Caki2 (cell line): ENCODE measurements at regions not wholly inside any gene's neighbourhood (a gene's known extent, or its start where the extent isn't known, plus 50 kb on each side); places are given as distances from the start of the nearest gene placed in this dataset.
"Not testable (repeated sequence)": the region's sequence is repeated elsewhere in the genome, so short reads cannot be mapped to it uniquely, and the experiment has no call there.

Experiments used
- DNase-seq: peaks from one replicate; pipeline ENCODE4 v3.0.0-alpha.2; 2015; ENCODE audit warnings: low read depth
- in situ Hi-C: cut with HindIII; loops from 2 replicates; pipeline ENCODE4 v1.10.0; 2016; ENCODE audit warnings: low sequenced_read_pairs, low pct_unique_long_range_greater_than_20kb, mixed read lengths

GRCh38 chr9:17083258-17083657 lies 51.6 kb upstream of the CNTLN start:
- in situ Hi-C loops, result no loop called here
- no peak for DNase-seq

GRCh38 chr9:17082343-17083064 lies 52.3 kb upstream of the CNTLN start:
- DNase-seq, result no peak
- in situ Hi-C loops, result no loop called here

GRCh38 chr9:17081814-17082213 lies 53.0 kb upstream of the CNTLN start:
- in situ Hi-C loops, result no loop called here
- DNase-seq, result no peak

- DNase-seq, result no peak
- in situ Hi-C loops, result no loop called here
Observed at GRCh38 chr9:17081351-17081750, 53.5 kb upstream of the CNTLN start.

GRCh38 chr9:17075758-17076485 lies 58.9 kb upstream of the CNTLN start:
- in situ Hi-C loops, result no loop called here
- peak; percentile 84 for DNase-seq

GRCh38 chr9:17075146-17075757 lies 59.6 kb upstream of the CNTLN start:
- in situ Hi-C loops, result no loop called here
- DNase-seq, result no peak

GRCh38 chr9:17072563-17072962 lies 62.3 kb upstream of the CNTLN start:
- DNase-seq, in situ Hi-C loops: not testable (repeated sequence)

- DNase-seq, result no peak
- in situ Hi-C loops, result no loop called here
Observed at GRCh38 chr9:17068671-17069070, 66.2 kb upstream of the CNTLN start.

- in situ Hi-C loops, result no loop called here
- no peak for DNase-seq
Observed at GRCh38 chr9:17065062-17065461, 69.8 kb upstream of the CNTLN start.

GRCh38 chr9:17064558-17064957 lies 70.3 kb upstream of the CNTLN start:
- no peak for DNase-seq
- in situ Hi-C loops, result no loop called here

- peak; percentile 28 for DNase-seq
- in situ Hi-C loops, result no loop called here
Observed at GRCh38 chr9:17063535-17064135, 71.2 kb upstream of the CNTLN start.

GRCh38 chr9:17062497-17062896 lies 72.3 kb upstream of the CNTLN start:
- in situ Hi-C loops, result no loop called here
- no peak for DNase-seq

- no peak for DNase-seq
- in situ Hi-C loops, result no loop called here
Observed at GRCh38 chr9:17060450-17060849, 74.4 kb upstream of the CNTLN start.

GRCh38 chr9:17059465-17059864 lies 75.4 kb upstream of the CNTLN start:
- in situ Hi-C loops, result no loop called here

GRCh38 chr9:17057729-17058128 lies 77.1 kb upstream of the CNTLN start:
- in situ Hi-C loops, result no loop called here
- DNase-seq, result no peak

More at GRCh38 chr9:17059465-17059864, 75.4 kb upstream of the CNTLN start:
- no peak for DNase-seq

GRCh38 chr9:17052626-17053025 lies 82.2 kb upstream of the CNTLN start:
- DNase-seq, result no peak

GRCh38 chr9:17045381-17045940 lies 89.4 kb upstream of the CNTLN start:
- in situ Hi-C loops, result no loop called here
- no peak for DNase-seq

More at GRCh38 chr9:17052626-17053025, 82.2 kb upstream of the CNTLN start:
- in situ Hi-C loops, result no loop called here

GRCh38 chr9:17031546-17031945 lies 103.3 kb upstream of the CNTLN start:
- in situ Hi-C loops, result no loop called here
- DNase-seq, result no peak

- no peak for DNase-seq
- in situ Hi-C loops, result no loop called here
Observed at GRCh38 chr9:17025281-17025680, 109.6 kb upstream of the CNTLN start.
